ENCODE measurements at regions not wholly inside any gene's neighbourhood (a gene's known extent, or its start where the extent isn't known, plus 50 kb on each side); places are given as distances from the start of the nearest gene placed in this dataset.

- no peaks in the 10 kb centered on the region for H3K36me3 ChIP-seq (ENCODE audit: insufficient read depth)
- peaks cover 1% of the 10 kb centered on the region for H3K27me3 Mint-ChIP-seq (ENCODE audit: insufficient read depth, low read depth, poor library complexity)
- TF ChIP-seq ETS1 (IDR thresholded peaks at IDR 0.05) (no peak), NANOG (IDR thresholded peaks at IDR 0.05; ENCODE audit: borderline replicate concordance) (no peak), EZH2 (IDR thresholded peaks at IDR 0.05; ENCODE audit: low read depth, unreplicated experiment) (no peak), CREB1 (CRISPR knock-in tag; IDR thresholded peaks at IDR 0.05; ENCODE audit: low read depth) (no peak), ZNF114 (CRISPR knock-in tag; IDR thresholded peaks at IDR 0.05) (no peak), EZH2phosphoT487 (IDR thresholded peaks at IDR 0.05; ENCODE audit: unreplicated experiment) (no peak), CTCF (conservative IDR thresholded peaks at IDR 0.05; ENCODE audit: low read depth in 2 of 2) (no peak), ZNF462 (CRISPR knock-in tag; IDR thresholded peaks at IDR 0.05) (no peak), POLR2AphosphoS5 (IDR thresholded peaks at IDR 0.05; ENCODE audit: low read depth) (no peak), REST (IDR thresholded peaks at IDR 0.05; ENCODE audit: unreplicated experiment) (no peak), STAT1 (IDR thresholded peaks at IDR 0.05; ENCODE audit: unreplicated experiment) (no peak)
- no peaks in the 10 kb centered on the region for H3F3A ChIP-seq (replicated peaks; ENCODE audit: low read depth)
- peaks cover 27% of the 10 kb centered on the region for H3K4me1 Mint-ChIP-seq
- no peak overlapping the region for H3K4me2 ChIP-seq
- no peak overlapping the region for H3K27ac ChIP-seq (ENCODE audit: low read depth)
- no peaks in the 10 kb centered on the region for H3K79me2 ChIP-seq (replicated peaks; ENCODE audit: insufficient read depth)
- H3K4me1 ChIP-seq (ENCODE audit: insufficient read depth): peaks cover 18% of the 10 kb centered on the region
- H3K9me2 ChIP-seq (ENCODE audit: insufficient read depth): peaks cover 7% of the 10 kb centered on the region; the same call in 1 of the 2 replicates
- H3K9me3 Mint-ChIP-seq: no peaks in the 10 kb centered on the region
- H3K4me3 Mint-ChIP-seq: no peak overlapping the region
- DNase-seq (ENCODE audit: low spot score): no peak
- H3K27me3 ChIP-seq (ENCODE audit: insufficient read depth): no peaks in the 10 kb centered on the region
- ATAC-seq: no peak
- no peak overlapping the region for H2AFZ ChIP-seq
- H3K36me3 Mint-ChIP-seq (ENCODE audit: low read depth): no peaks in the 10 kb centered on the region
- no peak overlapping the region for H3K4me3 ChIP-seq
- no peaks in the 10 kb centered on the region for H4K20me1 ChIP-seq (replicated peaks; ENCODE audit: insufficient read depth)
- H3K27ac Mint-ChIP-seq: no peak overlapping the region
These were observed 70.0 kb upstream of the IRS2 start for GRCh38 chr13:109856350-109856749.
